ENCODE measurements at regions not wholly inside any gene's neighbourhood (a gene's known extent, or its start where the extent isn't known, plus 50 kb on each side); places are given as distances from the start of the nearest gene placed in this dataset.
A peak's percentile ranks its signal among the peaks of the same experiment; 100 is the strongest.
"Not testable (repeated sequence)": the region's sequence is repeated elsewhere in the genome, so short reads cannot be mapped to it uniquely, and the experiment has no call there.

- no peak for DNase-seq
Measured at GRCh38 chr14:54258382-54258781, 138.4 kb upstream of the CDKN3 start.

- DNase-seq: no peak
Measured at GRCh38 chr14:54259821-54260220, 137.0 kb upstream of the CDKN3 start.

GRCh38 chr14:54261283-54261682 is 135.5 kb upstream of the CDKN3 start:
- DNase-seq: no peak

- not testable (repeated sequence) for DNase-seq
Measured at GRCh38 chr14:54266616-54267015, 130.2 kb upstream of the CDKN3 start.

GRCh38 chr14:54267172-54267571 is 129.6 kb upstream of the CDKN3 start:
- no peak for DNase-seq

GRCh38 chr14:54275997-54276725 is 120.6 kb upstream of the CDKN3 start:
- no peak for DNase-seq

- DNase-seq: no peak
Measured at GRCh38 chr14:54278087-54278486, 118.7 kb upstream of the CDKN3 start.

- no peak for DNase-seq
Measured at GRCh38 chr14:54278665-54279295, 118.0 kb upstream of the CDKN3 start.

- DNase-seq: no peak
Measured at GRCh38 chr14:54282849-54283248, 114.0 kb upstream of the CDKN3 start.

- DNase-seq: no peak
Measured at GRCh38 chr14:54285030-54285429, 111.8 kb upstream of the CDKN3 start.

GRCh38 chr14:54291491-54292191 is 105.2 kb upstream of the CDKN3 start:
- DNase-seq: no peak

GRCh38 chr14:54294802-54295201 is 102.0 kb upstream of the CDKN3 start:
- no peak for DNase-seq

- peak; percentile 96 for DNase-seq
Measured at GRCh38 chr14:54299410-54300363, 97.1 kb upstream of the CDKN3 start.

- DNase-seq: no peak
Measured at GRCh38 chr14:54300881-54301280, 95.9 kb upstream of the CDKN3 start.

- DNase-seq: no peak
Measured at GRCh38 chr14:54301359-54301758, 95.4 kb upstream of the CDKN3 start.

GRCh38 chr14:54306806-54307205 is 90.0 kb upstream of the CDKN3 start:
- DNase-seq: no peak

GRCh38 chr14:54309615-54310014 is 87.2 kb upstream of the CDKN3 start:
- no peak for DNase-seq

- no peak for DNase-seq
Measured at GRCh38 chr14:54310151-54310850, 86.5 kb upstream of the CDKN3 start.

GRCh38 chr14:54310851-54311228 is 86.0 kb upstream of the CDKN3 start:
- DNase-seq: no peak

- no peak for DNase-seq
Measured at GRCh38 chr14:54312166-54312801, 84.5 kb upstream of the CDKN3 start.

GRCh38 chr14:54314365-54315104 is 82.3 kb upstream of the CDKN3 start:
- peak; percentile 68 for DNase-seq

Data from NCI-H446 treated with DMSO at 0.1 percent for 48 hours (cell line).